Colonic mucosa (tissue), 4 donors: ENCODE measurements at regions not wholly inside any gene's neighbourhood (a gene's known extent, or its start where the extent isn't known, plus 50 kb on each side); places are given as distances from the start of the nearest gene placed in this dataset.
"Not testable (repeated sequence)": the region's sequence is repeated elsewhere in the genome, so short reads cannot be mapped to it uniquely, and the experiment has no call there.

Source experiments
- DNase-seq: peaks from one replicate; pipeline ENCODE4 v3.0.0-alpha.2; 2020
- H3K27ac ChIP-seq: fragments of 200-600 bp; one replicate; pipeline ENCODE4 v1.8.0; 2021
- H3K27me3 ChIP-seq: fragments of 200-600 bp; one replicate; pipeline ENCODE4 v1.8.0; 2021
- H3K36me3 ChIP-seq: fragments of 200-600 bp; one replicate; pipeline ENCODE4 v1.8.0; 2021
- H3K4me1 ChIP-seq: fragments of 200-600 bp; one replicate; pipeline ENCODE4 v1.8.0; 2021; ENCODE audit warnings: mild to moderate bottlenecking
- H3K4me3 ChIP-seq: fragments of 200-600 bp; one replicate; pipeline ENCODE4 v1.8.0; 2021
- H3K9ac ChIP-seq, 2 donors: one replicate each; pipeline ENCODE4 v1.7.0; 2013; ENCODE audit warnings: control low read depth in 2 of 2, low read depth in 2 of 2, low read length in 2 of 2
- H3K9me3 ChIP-seq: fragments of 200-600 bp; one replicate; pipeline ENCODE4 v1.8.0; 2021
- CTCF ChIP-seq: fragments of 200-600 bp; IDR thresholded peaks from one replicate; pipeline ENCODE4 v1.8.0; 2022; ENCODE audit warnings: antibody characterized with exemption, mild to moderate bottlenecking
- intact Hi-C: fragments of 100-400 bp; cut with DNase I; formaldehyde crosslinking; loops from one replicate; pipeline ENCODE4 v1.14.1; 2022
- donor health status: healthy.
- donor health status: DM: no; HTN: no; CAD: no.
- donor health status: DM: no; HTN: no; CAD: no.

DNA sequence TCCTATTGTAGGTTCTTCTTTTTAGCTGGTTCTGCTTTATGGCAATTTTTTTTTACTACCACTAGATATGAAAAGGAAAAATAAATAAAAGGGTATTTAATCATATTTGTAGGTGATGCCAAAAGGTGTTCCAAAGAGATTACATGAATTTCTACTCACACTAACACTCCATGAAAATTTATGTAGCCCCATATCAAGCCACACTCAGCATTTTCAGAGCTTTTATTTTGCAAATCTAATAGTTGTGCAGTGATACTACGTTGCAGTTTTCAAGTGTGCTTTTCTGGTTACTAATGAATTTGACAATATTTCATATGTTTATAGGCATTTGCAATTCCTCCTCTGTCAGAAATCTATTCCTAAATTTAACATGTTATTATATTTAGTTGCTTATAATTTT lies 363.9 kb upstream of the TMEFF2 start:
- H3K9ac ChIP-seq: no peak overlapping the region

DNA sequence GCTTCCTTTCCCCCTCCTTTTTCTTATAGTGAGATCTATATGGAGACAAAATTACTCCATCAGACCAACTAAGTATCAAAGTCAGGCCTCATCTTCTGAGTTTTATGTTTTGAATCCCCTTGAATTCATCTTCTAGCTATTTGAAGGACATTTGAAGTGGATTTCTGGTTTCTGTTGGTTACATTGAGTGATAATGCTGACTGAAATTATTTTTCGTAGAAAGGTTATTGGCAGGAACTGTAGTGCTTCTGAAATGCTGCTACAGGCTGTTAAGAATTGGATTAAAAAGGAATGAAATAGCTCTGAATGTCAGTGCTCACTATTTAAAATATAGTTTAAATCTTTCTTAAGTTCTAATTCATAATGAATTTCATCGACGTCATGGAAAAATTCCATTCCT lies 361.0 kb upstream of the TMEFF2 start:
- Histone ChIP-seq H3K9ac (no peak overlapping the region), H3K36me3 (no peaks in the 10 kb centered on the region), H3K9me3 (no peaks in the 10 kb centered on the region), H3K4me3 (no peak overlapping the region), H3K27ac (no peak overlapping the region), H3K4me1 (no peaks in the 10 kb centered on the region), H3K27me3 (no peaks in the 10 kb centered on the region)
- intact Hi-C loops: no loop called here
- no peak for TF ChIP-seq CTCF
- no peak for DNase-seq

More for the DNA sequence above, 363.9 kb upstream of the TMEFF2 start:
- TF ChIP-seq CTCF: no peak
- no peak for DNase-seq
- Histone ChIP-seq H3K4me1 (no peaks in the 10 kb centered on the region), H3K36me3 (no peaks in the 10 kb centered on the region), H3K27ac (no peak overlapping the region), H3K27me3 (no peaks in the 10 kb centered on the region), H3K9me3 (no peaks in the 10 kb centered on the region), H3K4me3 (no peak overlapping the region)
- intact Hi-C loops: no loop called here

DNA sequence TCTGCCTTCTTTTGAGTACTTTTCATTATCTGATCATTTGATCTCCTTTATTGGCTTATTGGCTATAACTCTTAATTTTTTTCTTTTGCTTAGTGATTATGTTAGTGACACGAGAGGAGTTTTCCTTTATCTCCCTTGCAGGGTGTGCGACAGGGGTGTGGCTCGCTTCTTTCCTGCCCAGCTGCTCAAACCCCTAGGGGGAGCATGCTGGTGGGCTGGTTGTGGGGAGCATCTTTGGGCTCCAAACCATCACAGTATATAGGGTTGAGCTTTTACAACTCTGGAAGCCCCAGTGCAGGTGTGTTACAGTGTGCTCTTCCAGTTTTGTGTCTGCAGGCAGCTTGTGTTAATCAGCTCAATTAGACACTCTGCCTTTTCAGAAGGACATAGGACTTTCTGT lies 357.0 kb upstream of the TMEFF2 start:
- H3K36me3 ChIP-seq: no peaks in the 10 kb centered on the region
- no peak for TF ChIP-seq CTCF
- intact Hi-C loops: no loop called here

GRCh38 chr2:192546565-192546964 lies 351.8 kb upstream of the TMEFF2 start:
- H3K27me3 ChIP-seq: no peaks in the 10 kb centered on the region
- H3K4me1 ChIP-seq: no peaks in the 10 kb centered on the region
- TF ChIP-seq CTCF: no peak
- no peaks in the 10 kb centered on the region for H3K9me3 ChIP-seq
- no peaks in the 10 kb centered on the region for H3K36me3 ChIP-seq
- H3K9ac ChIP-seq: no peak overlapping the region
- DNase-seq: no peak
- intact Hi-C loops: no loop called here
- H3K4me3 ChIP-seq: no peak overlapping the region
- H3K27ac ChIP-seq: no peak overlapping the region

More for the DNA sequence above, 357.0 kb upstream of the TMEFF2 start:
- H3K4me3 ChIP-seq: no peak overlapping the region
- H3K27ac ChIP-seq: no peak overlapping the region
- H3K9ac ChIP-seq: no peak overlapping the region
- no peaks in the 10 kb centered on the region for H3K9me3 ChIP-seq
- no peak for DNase-seq
- H3K4me1 ChIP-seq: no peaks in the 10 kb centered on the region
- no peaks in the 10 kb centered on the region for H3K27me3 ChIP-seq

DNA sequence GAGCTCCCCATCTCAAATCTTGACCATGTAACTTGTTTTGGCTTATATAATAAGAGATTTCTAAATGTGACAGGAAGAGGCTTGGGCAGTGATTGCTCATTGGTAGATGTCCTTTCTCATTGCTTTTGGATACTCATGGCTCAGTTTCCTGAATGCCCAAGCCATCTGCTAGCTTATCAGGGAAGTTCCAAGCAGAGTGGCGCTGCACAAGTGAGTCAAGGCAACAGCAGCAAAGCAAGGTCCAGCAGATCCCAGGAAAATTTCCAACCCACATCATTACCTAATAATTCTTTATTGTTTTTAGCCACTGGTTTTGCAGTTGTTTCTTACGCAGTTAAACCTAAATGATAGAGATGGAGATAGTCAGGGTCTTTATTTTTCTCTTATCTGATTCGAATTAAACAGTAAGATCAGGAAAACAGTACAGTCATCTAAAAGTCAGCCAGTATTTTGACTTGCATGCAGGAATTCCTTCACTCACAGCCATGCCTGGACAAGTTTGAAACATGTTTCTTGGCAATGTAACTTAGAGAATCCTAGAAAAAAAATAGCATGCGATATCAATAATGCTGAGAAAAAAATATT lies 349.7 kb upstream of the TMEFF2 start:
- TF ChIP-seq CTCF: no peak
- Histone ChIP-seq H3K9ac (no peak overlapping the region), H3K9me3 (no peaks in the 10 kb centered on the region), H3K36me3 (no peaks in the 10 kb centered on the region), H3K27me3 (no peaks in the 10 kb centered on the region), H3K4me1 (no peaks in the 10 kb centered on the region), H3K4me3 (no peak overlapping the region), H3K27ac (no peak overlapping the region)
- intact Hi-C loops: no loop called here
- DNase-seq: no peak

DNA sequence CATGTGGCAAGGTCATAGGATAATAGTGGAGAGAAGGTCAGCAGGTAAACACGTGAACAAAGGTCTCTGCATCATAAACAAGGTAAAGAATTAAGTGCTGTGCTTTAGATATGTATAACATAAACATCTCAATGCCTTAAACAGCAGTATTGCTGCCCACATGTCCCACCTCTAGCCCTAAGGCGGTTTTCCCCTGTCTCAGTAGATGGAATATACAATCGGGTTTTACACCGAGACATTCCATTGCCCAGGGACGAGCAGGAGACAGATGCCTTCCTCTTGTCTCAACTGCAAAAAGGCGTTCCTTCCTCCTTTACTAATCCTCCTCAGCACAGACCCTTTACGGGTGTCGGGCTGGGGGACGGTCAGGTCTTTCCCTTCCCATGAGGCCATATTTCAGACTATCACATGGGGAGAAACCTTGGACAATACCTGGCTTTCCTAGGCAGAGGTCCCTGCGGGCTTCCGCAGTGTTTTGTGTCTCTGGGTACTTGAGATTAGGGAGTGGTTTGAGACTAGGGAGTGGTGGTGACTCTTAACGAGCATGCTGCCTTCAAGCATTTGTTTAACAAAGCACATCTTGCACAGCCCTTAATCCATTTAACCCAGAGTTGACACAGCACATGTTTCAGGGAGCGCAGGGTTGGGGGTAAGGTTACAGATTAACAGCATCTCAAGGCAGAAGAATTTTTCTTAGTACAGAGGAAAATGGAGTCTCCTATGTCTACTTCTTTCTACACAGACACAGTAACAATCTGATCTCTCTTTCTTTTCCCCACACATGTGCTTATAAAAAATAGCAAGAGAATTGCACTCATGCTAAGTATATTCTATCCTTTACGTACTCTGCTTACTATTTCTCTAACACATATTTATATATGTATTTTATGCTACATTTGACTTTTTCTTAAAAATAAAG lies 347.7 kb upstream of the TMEFF2 start:
- H3K4me1 ChIP-seq, H3K27ac ChIP-seq, H3K4me3 ChIP-seq, H3K9me3 ChIP-seq, H3K27me3 ChIP-seq, H3K36me3 ChIP-seq, intact Hi-C loops, H3K9ac ChIP-seq, DNase-seq: not testable (repeated sequence)
